Omental fat pad (tissue), 3 donors: ENCODE measurements at regions not wholly inside any gene's neighbourhood (a gene's known extent, or its start where the extent isn't known, plus 50 kb on each side); places are given as distances from the start of the nearest gene placed in this dataset.

Source experiments
- ATAC-seq: fragments of 150-250 bp; one replicate; pipeline ENCODE4 v1.9.1; 2016; ENCODE audit warnings: mild to moderate bottlenecking, moderate library complexity; ENCODE audit not compliant: low FRiP score
- DNase-seq: peaks from one replicate; pipeline ENCODE4 v3.0.0-alpha.2; 2019; ENCODE audit warnings: low spot score
- CTCF ChIP-seq, 3 donors: fragments of 450-650 bp; IDR thresholded peaks; one replicate each; pipeline ENCODE4 v1.5.1; 2016 to 2017; ENCODE audit warnings: antibody characterized with exemption in 3 of 3, mild to moderate bottlenecking in 3 of 3, moderate library complexity in 2 of 3

- ATAC-seq (no peak), DNase-seq (no peak)
- TF ChIP-seq CTCF (IDR thresholded peaks at IDR 0.05), result no peak
Measured at GRCh38 chr22:34702279-34702678, 363.7 kb upstream of the ISX start.

GRCh38 chr22:34709641-34710040, 356.3 kb upstream of the ISX start:
- DNase-seq (no peak), ATAC-seq (no peak)
- no peak for TF ChIP-seq CTCF (IDR thresholded peaks at IDR 0.05)

DNA sequence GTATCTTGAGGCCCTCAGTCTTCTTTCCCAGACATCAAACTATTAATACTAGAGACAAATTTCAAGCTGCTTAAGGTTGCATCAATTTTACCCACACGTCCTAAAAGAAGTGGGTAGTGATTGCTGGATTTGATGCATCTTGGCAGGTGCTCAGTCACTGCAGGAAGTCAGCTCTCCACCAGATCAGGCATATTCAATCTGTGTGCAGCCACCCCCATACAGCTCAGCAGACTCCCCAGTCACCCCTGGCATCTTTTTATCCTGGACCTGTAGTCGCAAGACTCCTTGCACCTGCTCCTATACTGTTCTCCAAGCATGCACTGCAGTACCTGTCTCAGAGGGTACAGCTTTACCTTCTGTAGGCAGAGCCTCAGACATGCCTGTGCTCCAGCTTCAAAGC, 343.1 kb upstream of the ISX start:
- TF ChIP-seq CTCF (IDR thresholded peaks at IDR 0.05), result no peak
- ATAC-seq (no peak), DNase-seq (no peak)

GRCh38 chr22:34736081-34736480, 329.9 kb upstream of the ISX start:
- TF ChIP-seq CTCF (IDR thresholded peaks at IDR 0.05), result no peak
- DNase-seq, result no peak
- no peak for ATAC-seq

DNA sequence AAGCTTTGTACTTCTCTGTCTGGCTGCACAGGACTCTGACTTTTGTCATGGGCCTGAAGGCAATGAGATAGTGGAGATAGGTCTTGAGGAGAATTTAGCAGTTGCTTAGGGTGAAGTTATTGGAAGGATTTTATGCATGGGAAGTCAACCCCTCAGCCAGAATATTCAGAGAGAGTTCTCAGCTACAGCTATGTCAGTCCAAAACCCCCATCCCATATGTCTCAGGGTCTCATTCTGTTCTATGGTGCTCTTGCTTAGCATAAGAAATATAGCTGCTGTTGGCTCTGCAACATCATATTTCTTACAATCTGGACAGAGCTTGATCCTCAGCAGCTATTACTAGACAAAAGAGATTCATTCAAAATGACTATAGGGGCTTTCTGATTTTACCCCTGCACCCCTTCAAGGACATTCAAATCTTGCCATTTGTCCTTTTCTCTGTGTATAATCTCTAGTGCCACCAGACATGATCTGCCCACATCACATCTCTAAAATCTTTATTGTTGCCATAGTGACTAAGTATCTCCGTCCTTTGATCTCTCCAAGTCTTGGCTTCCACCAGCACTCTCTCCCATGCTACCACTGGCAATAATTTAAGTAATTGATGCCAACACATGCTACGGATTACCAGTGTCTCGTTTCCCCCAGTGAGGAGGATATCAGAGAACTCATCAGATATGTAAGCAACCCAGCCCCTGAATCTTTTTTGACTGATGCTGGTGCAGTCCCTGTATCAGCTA, 327.1 kb upstream of the ISX start:
- no peak for ATAC-seq
- DNase-seq, result no peak
- TF ChIP-seq CTCF (IDR thresholded peaks at IDR 0.05), result no peak

DNA sequence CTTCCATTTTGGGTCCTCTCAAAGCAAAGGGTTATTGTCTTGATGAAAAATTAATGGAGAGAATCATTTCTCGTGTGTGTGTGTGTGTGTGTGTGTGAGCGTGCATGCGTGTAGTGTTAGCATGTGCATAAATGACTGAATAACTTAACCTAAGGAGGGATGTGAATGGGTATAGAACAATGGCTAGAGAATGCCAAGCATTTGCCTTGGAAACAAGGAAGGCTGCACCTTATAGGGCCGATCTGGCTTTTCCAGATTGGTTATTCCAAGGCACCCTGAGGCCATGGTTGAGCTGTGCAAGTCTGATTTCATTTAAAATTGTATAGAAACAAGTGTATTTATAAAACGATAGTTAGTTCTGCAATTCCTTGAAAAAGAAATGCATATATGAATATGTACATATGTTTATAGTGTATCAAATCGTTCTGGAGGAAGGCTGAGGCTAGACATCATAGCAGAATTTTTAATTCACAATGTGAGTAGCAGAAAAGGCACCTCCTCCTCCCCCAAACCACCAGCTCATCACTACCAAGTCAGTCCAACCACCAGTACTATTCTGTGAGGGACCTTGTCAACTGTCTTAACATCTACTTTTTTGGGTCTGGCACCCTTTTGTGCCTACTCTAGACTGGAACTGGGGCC, 322.7 kb upstream of the ISX start:
- no peak for ATAC-seq
- no peak for DNase-seq

More for the DNA sequence above, 322.7 kb upstream of the ISX start:
- TF ChIP-seq CTCF (IDR thresholded peaks at IDR 0.05), result no peak
